ENCODE measurements at regions not wholly inside any gene's neighbourhood (a gene's known extent, or its start where the extent isn't known, plus 50 kb on each side); places are given as distances from the start of the nearest gene placed in this dataset.

- no peak for TF ChIP-seq CTCF (IDR thresholded peaks at IDR 0.05)
- TF ChIP-seq POLR2A (IDR thresholded peaks at IDR 0.05), result no peak
Measured at GRCh38 chr2:34159901-34160300, 560.8 kb upstream of the FAM98A start.
